MM.1S (cell line): ENCODE measurements at regions not wholly inside any gene's neighbourhood (a gene's known extent, or its start where the extent isn't known, plus 50 kb on each side); places are given as distances from the start of the nearest gene placed in this dataset.

Source experiments
- DNase-seq: peaks from one replicate; pipeline ENCODE4 v3.0.0-alpha.2; 2015
- H2AFZ ChIP-seq: fragments of 300-600 bp; sonication (generic); 2 replicates; pipeline ENCODE4 v1.6.0; 2016; ENCODE audit warnings: antibody characterized with exemption, low read length
- H3F3A ChIP-seq: fragments of 300-600 bp; sonication (generic); 2 replicates; pipeline ENCODE4 v1.6.1; 2016; ENCODE audit warnings: mild to moderate bottlenecking, antibody characterized with exemption, low read length, moderate library complexity, mixed read lengths; ENCODE audit not compliant: insufficient read depth
- H3K27ac ChIP-seq: fragments of 300-600 bp; sonication (generic); 2 replicates; pipeline ENCODE4 v1.5.1; 2016; ENCODE audit warnings: mild to moderate bottlenecking, low read length
- H3K27me3 ChIP-seq: fragments of 300-600 bp; sonication (generic); replicated peaks from 2 replicates; pipeline ENCODE4 v1.6.0; 2016; ENCODE audit warnings: low read length; ENCODE audit not compliant: insufficient read depth
- H3K36me3 ChIP-seq: fragments of 300-600 bp; sonication (generic); replicated peaks from 2 replicates; pipeline ENCODE4 v1.6.1; 2016; ENCODE audit warnings: mild to moderate bottlenecking, low read length, mixed read lengths; ENCODE audit not compliant: insufficient read depth
- H3K4me1 ChIP-seq: fragments of 300-600 bp; sonication (generic); 2 replicates; pipeline ENCODE4 v1.6.1; 2016; ENCODE audit warnings: low read length, mixed read lengths
- H3K4me2 ChIP-seq: fragments of 300-600 bp; sonication (generic); 2 replicates; pipeline ENCODE4 v1.6.0; 2016; ENCODE audit warnings: low read depth, low read length
- H3K4me3 ChIP-seq: fragments of 300-600 bp; sonication (generic); 2 replicates; pipeline ENCODE4 v1.5.1; 2016; ENCODE audit warnings: low read length, mixed read lengths
- H3K79me2 ChIP-seq: fragments of 300-600 bp; sonication (generic); 2 replicates; pipeline ENCODE4 v1.6.1; 2016; ENCODE audit warnings: mixed run types, low read length, mixed read lengths
- H3K9ac ChIP-seq: fragments of 300-600 bp; sonication (generic); 2 replicates; pipeline ENCODE4 v1.6.1; 2016; ENCODE audit warnings: low read length, mixed read lengths
- H3K9me2 ChIP-seq: fragments of 300-600 bp; sonication (generic); replicated peaks from 2 replicates; pipeline ENCODE4 v1.6.1; 2016; ENCODE audit warnings: mild to moderate bottlenecking, low read length, mixed read lengths; ENCODE audit not compliant: insufficient read depth
- H3K9me3 ChIP-seq: fragments of 300-600 bp; sonication (generic); replicated peaks from 2 replicates; pipeline ENCODE4 v1.6.1; 2016; ENCODE audit warnings: mild to moderate bottlenecking, low read length, mixed read lengths; ENCODE audit not compliant: insufficient read depth
- H4K20me1 ChIP-seq: fragments of 300-600 bp; sonication (generic); 2 replicates; pipeline ENCODE4 v1.6.1; 2016; ENCODE audit warnings: mild to moderate bottlenecking, low read length, moderate library complexity, mixed read lengths; ENCODE audit not compliant: insufficient read depth
- EZH2 ChIP-seq: fragments of 300-600 bp; sonication (generic); optimal IDR thresholded peaks from 2 replicates; pipeline ENCODE3; 2017; ENCODE audit warnings: low read depth, mild to moderate bottlenecking, antibody characterized with exemption, low read length, mixed read lengths
- EZH2phosphoT487 ChIP-seq: fragments of 300-600 bp; sonication (generic); IDR thresholded peaks from 2 replicates; pipeline ENCODE4 v1.6.1; 2018; ENCODE audit warnings: antibody characterized with exemption, low read length
- TF ChIP-seq, protein P1 (sequence below): fragments of 300-600 bp; sonication (generic); IDR thresholded peaks from 2 replicates; pipeline ENCODE4 v1.5.1; 2016; ENCODE audit warnings: antibody characterized with exemption, low read length, mixed read lengths

DNA sequence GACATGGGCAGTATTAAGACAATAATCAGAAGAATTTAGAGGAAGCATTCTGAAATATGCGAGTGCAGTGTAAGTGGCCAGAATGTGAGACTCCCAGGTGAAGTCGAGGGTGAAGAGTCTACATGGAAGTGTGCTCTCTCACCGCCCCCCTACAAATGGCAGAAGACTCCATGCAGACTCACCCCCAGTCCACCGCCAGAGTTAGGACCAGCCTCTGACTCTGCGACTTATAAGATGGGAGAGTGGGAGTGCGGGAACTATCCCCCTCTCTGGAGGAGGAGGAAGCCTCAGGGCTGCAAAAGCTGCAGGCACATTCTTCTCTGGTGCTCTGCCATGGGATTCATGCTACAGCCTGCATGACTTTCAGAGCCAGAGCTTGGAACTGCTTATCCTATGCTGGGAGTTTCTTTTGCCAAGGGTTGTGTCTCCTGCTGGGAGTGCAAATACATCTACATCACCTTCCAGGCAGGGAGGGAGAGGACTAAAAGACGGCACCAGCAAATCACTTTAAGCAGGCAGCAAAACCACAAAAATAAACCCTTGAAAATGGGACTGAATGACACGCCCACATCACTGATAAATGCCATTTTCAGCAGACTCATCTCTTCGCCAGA is 206.7 kb upstream of the SULF2 start:
- Histone ChIP-seq H3K27ac (no peak overlapping the region), H4K20me1 (no peaks in the 10 kb centered on the region), H3K4me1 (no peaks in the 10 kb centered on the region), H3K79me2 (no peaks in the 10 kb centered on the region), H3F3A (no peaks in the 10 kb centered on the region), H3K9me3 (no peaks in the 10 kb centered on the region), H3K36me3 (no peaks in the 10 kb centered on the region), H3K27me3 (no peaks in the 10 kb centered on the region), H2AFZ (no peak overlapping the region), H3K9ac (no peak overlapping the region), H3K4me2 (no peak overlapping the region), H3K4me3 (no peak overlapping the region), H3K9me2 (no peaks in the 10 kb centered on the region)
- no peak for DNase-seq
- TF ChIP-seq EZH2phosphoT487 (no peak), EZH2 (no peak)
- TF ChIP-seq, protein P1, sequence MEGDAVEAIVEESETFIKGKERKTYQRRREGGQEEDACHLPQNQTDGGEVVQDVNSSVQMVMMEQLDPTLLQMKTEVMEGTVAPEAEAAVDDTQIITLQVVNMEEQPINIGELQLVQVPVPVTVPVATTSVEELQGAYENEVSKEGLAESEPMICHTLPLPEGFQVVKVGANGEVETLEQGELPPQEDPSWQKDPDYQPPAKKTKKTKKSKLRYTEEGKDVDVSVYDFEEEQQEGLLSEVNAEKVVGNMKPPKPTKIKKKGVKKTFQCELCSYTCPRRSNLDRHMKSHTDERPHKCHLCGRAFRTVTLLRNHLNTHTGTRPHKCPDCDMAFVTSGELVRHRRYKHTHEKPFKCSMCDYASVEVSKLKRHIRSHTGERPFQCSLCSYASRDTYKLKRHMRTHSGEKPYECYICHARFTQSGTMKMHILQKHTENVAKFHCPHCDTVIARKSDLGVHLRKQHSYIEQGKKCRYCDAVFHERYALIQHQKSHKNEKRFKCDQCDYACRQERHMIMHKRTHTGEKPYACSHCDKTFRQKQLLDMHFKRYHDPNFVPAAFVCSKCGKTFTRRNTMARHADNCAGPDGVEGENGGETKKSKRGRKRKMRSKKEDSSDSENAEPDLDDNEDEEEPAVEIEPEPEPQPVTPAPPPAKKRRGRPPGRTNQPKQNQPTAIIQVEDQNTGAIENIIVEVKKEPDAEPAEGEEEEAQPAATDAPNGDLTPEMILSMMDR: no peak

DNA sequence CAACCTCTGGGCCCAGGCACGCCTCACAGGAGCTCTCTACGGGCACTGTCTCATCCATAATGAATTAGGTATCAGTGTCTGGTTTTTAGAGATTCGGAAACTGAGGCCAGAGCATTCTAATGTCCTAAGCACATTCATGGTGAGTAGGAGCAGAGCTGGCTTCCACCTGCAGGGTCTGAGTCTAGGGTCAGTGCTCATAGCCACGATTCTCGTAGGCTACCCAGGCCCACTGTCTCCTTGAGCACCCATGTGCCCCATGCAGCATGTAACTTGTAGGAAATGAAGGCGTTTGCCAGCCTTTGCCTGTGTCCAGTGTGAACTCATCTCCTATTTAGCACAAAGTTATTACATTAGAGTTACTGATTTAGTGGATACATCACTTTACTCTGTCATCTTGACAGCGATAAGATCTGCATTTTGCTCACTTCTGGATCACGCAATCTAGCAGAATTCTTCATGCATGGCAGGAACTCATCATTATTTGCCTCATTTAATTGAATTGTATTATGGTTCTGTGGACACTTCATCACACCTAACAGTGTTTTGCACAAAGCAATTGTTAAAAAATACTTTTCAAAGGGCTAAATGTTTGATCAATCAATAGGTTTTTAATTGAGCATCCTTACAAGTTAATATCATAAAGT is 205.3 kb upstream of the SULF2 start:
- Histone ChIP-seq H2AFZ (no peak overlapping the region), H3K36me3 (no peaks in the 10 kb centered on the region), H3K9me3 (no peaks in the 10 kb centered on the region), H3K27ac (no peak overlapping the region), H3K79me2 (no peaks in the 10 kb centered on the region), H3K4me3 (no peak overlapping the region), H3K27me3 (no peaks in the 10 kb centered on the region), H3K9ac (no peak overlapping the region), H4K20me1 (no peaks in the 10 kb centered on the region), H3K9me2 (no peaks in the 10 kb centered on the region), H3K4me1 (no peaks in the 10 kb centered on the region), H3F3A (no peaks in the 10 kb centered on the region), H3K4me2 (no peak overlapping the region)
- no peak for DNase-seq
- TF ChIP-seq EZH2: no peak
- no peak for TF ChIP-seq EZH2phosphoT487

DNA sequence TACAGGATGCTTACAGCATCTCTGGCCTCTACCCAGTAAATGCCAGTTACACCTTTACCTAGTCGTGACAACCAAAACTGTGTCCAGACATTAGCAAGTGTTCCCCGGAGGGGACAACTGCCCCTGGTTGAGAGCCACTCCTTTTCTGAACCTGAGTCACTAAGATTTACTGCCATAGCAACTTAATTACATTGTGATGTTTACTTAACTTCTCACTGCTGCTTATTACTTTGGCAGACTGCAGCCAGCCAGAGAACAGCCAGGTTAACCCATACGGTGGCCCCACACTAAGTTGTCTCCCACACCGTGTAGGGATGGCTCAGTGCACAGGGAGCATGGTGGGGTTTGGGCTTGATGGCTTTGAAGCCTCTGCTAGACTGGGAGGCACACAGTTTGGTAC is 204.7 kb upstream of the SULF2 start:
- no peaks in the 10 kb centered on the region for H3K9me3 ChIP-seq
- no peak overlapping the region for H3K4me3 ChIP-seq
- no peaks in the 10 kb centered on the region for H3K4me1 ChIP-seq
- no peak for TF ChIP-seq EZH2
- TF ChIP-seq, protein P1: no peak
- no peak for TF ChIP-seq EZH2phosphoT487
- no peaks in the 10 kb centered on the region for H3K79me2 ChIP-seq
- H4K20me1 ChIP-seq: no peaks in the 10 kb centered on the region
- no peaks in the 10 kb centered on the region for H3K27me3 ChIP-seq
- no peak for DNase-seq
- no peak overlapping the region for H3K4me2 ChIP-seq
- no peak overlapping the region for H2AFZ ChIP-seq
- no peaks in the 10 kb centered on the region for H3F3A ChIP-seq
- no peak overlapping the region for H3K9ac ChIP-seq
- H3K27ac ChIP-seq: no peak overlapping the region
- no peaks in the 10 kb centered on the region for H3K36me3 ChIP-seq
- no peaks in the 10 kb centered on the region for H3K9me2 ChIP-seq

DNA sequence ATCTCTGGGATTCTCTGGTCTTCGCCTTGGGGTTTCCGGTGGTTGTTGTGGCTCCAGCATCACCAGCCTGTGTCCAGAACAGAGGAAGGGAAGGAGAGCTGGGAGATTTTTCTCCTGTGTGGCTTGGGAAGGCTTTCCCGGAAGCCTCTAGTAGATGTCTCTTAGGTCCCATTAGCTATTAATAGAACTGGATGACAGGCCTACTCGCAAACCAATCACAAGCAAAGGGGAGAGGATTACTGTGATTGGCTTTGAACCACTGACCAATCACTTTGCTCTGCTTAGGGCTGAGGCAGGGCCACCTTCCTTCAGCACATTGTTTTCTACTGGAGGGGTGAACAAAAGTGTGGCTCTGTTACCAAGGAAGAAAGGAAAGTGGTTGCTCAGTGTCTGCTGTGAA is 203.4 kb upstream of the SULF2 start:
- no peaks in the 10 kb centered on the region for H3K4me1 ChIP-seq
- H3K36me3 ChIP-seq: no peaks in the 10 kb centered on the region
- no peak for TF ChIP-seq EZH2
- TF ChIP-seq EZH2phosphoT487: no peak
- TF ChIP-seq, protein P1: no peak
- H3K9me3 ChIP-seq: no peaks in the 10 kb centered on the region
- no peak overlapping the region for H3K4me3 ChIP-seq
- no peaks in the 10 kb centered on the region for H3K79me2 ChIP-seq
- H3K9ac ChIP-seq: no peak overlapping the region
- no peaks in the 10 kb centered on the region for H3F3A ChIP-seq
- H3K27me3 ChIP-seq: no peaks in the 10 kb centered on the region
- H3K27ac ChIP-seq: no peak overlapping the region
- no peak overlapping the region for H2AFZ ChIP-seq
- DNase-seq: no peak
- no peaks in the 10 kb centered on the region for H4K20me1 ChIP-seq
- no peak overlapping the region for H3K4me2 ChIP-seq
- no peaks in the 10 kb centered on the region for H3K9me2 ChIP-seq
